ENCODE measurements at regions not wholly inside any gene's neighbourhood (a gene's known extent, or its start where the extent isn't known, plus 50 kb on each side); places are given as distances from the start of the nearest gene placed in this dataset.

GRCh38 chr2:144681389-144681788, 161.5 kb upstream of the ZEB2 start:
- H3K9me3 ChIP-seq (ENCODE audit: control insufficient read depth, insufficient read depth, low read depth, low read length): no peaks in the 10 kb centered on the region
- no peak for DNase-seq (ENCODE audit: low read depth, low spot score)
- no peaks in the 10 kb centered on the region for H3K36me3 ChIP-seq (ENCODE audit: control insufficient read depth, insufficient read depth, low read length)
- no peak for ATAC-seq
- CTCF ChIA-PET: no interaction called here
- in situ Hi-C loops (cut with HindIII; ENCODE audit: low pct_unique_long_range_greater_than_20kb, low sequenced_read_pairs) (no loop called here), intact Hi-C loops (cut with micrococcal nuclease; ENCODE audit: unreplicated experiment) (no loop called here)
- no peak overlapping the region for H3K4me3 ChIP-seq (ENCODE audit: low read depth in 2 of 2, low read length in 2 of 2)
- POLR2A ChIA-PET: no interaction called here
- no peaks in the 10 kb centered on the region for H3K27me3 ChIP-seq (ENCODE audit: control insufficient read depth, insufficient read depth, low read length)
- no TSS peak for BruUV-seq (replicated peaks)
- H3K4me1 ChIP-seq (ENCODE audit: control insufficient read depth, insufficient read depth, low read length): no peaks in the 10 kb centered on the region
- TF ChIP-seq POLR2AphosphoS5 (IDR thresholded peaks at IDR 0.05; ENCODE audit: low read depth, low read length) (no peak), CTCF (IDR thresholded peaks at IDR 0.05) (no peak), TCF7L2 (IDR thresholded peaks at IDR 0.05; ENCODE audit: low read depth, low read length) (no peak)
- H3K27ac ChIP-seq (ENCODE audit: low read length): no peak overlapping the region

- DNase-seq (ENCODE audit: low read depth, low spot score): no peak
- POLR2A ChIA-PET: no interaction called here
- Histone ChIP-seq H3K27ac (ENCODE audit: low read length) (no peak overlapping the region), H3K4me3 (ENCODE audit: low read depth in 2 of 2, low read length in 2 of 2) (no peak overlapping the region), H3K27me3 (ENCODE audit: control insufficient read depth, insufficient read depth, low read length) (no peaks in the 10 kb centered on the region), H3K36me3 (ENCODE audit: control insufficient read depth, insufficient read depth, low read length) (no peaks in the 10 kb centered on the region), H3K9me3 (ENCODE audit: control insufficient read depth, insufficient read depth, low read depth, low read length) (no peaks in the 10 kb centered on the region), H3K4me1 (ENCODE audit: control insufficient read depth, insufficient read depth, low read length) (no peaks in the 10 kb centered on the region)
- in situ Hi-C loops (cut with HindIII; ENCODE audit: low pct_unique_long_range_greater_than_20kb, low sequenced_read_pairs): no loop called here
- TF ChIP-seq CTCF (IDR thresholded peaks at IDR 0.05) (no peak), POLR2AphosphoS5 (IDR thresholded peaks at IDR 0.05; ENCODE audit: low read depth, low read length) (no peak), SIN3A (IDR thresholded peaks at IDR 0.05; ENCODE audit: borderline replicate concordance, insufficient read depth, low read depth, low read length) (no peak), REST (IDR thresholded peaks at IDR 0.05; ENCODE audit: insufficient read depth in 1 of 2, low read depth in 2 of 2, low read length in 1 of 2) (no peak), TCF7L2 (IDR thresholded peaks at IDR 0.05; ENCODE audit: low read depth, low read length) (no peak)
- no TSS peak for BruUV-seq (replicated peaks)
- intact Hi-C loops (cut with micrococcal nuclease; ENCODE audit: unreplicated experiment): no loop called here
- no peak for ATAC-seq
- CTCF ChIA-PET: no interaction called here
These were observed 160.0 kb upstream of the ZEB2 start for GRCh38 chr2:144679942-144680341.

GRCh38 chr2:144678736-144679135, 158.8 kb upstream of the ZEB2 start:
- Histone ChIP-seq H3K27me3 (ENCODE audit: control insufficient read depth, insufficient read depth, low read length) (no peaks in the 10 kb centered on the region), H3K4me1 (ENCODE audit: control insufficient read depth, insufficient read depth, low read length) (no peaks in the 10 kb centered on the region), H3K27ac (ENCODE audit: low read length) (no peak overlapping the region), H3K36me3 (ENCODE audit: control insufficient read depth, insufficient read depth, low read length) (no peaks in the 10 kb centered on the region), H3K9me3 (ENCODE audit: control insufficient read depth, insufficient read depth, low read depth, low read length) (no peaks in the 10 kb centered on the region), H3K4me3 (ENCODE audit: low read depth in 2 of 2, low read length in 2 of 2) (no peak overlapping the region)
- in situ Hi-C loops (cut with HindIII; ENCODE audit: low pct_unique_long_range_greater_than_20kb, low sequenced_read_pairs) (no loop called here), intact Hi-C loops (cut with micrococcal nuclease; ENCODE audit: unreplicated experiment) (no loop called here)
- no peak for DNase-seq (ENCODE audit: low read depth, low spot score)
- POLR2A ChIA-PET: no interaction called here
- TF ChIP-seq REST (IDR thresholded peaks at IDR 0.05; ENCODE audit: insufficient read depth in 1 of 2, low read depth in 2 of 2, low read length in 1 of 2): no peak
- CTCF ChIA-PET: no interaction called here
- no peak for ATAC-seq
- no TSS peak for BruUV-seq (replicated peaks)
